HepG2 (cell line): ENCODE measurements at regions not wholly inside any gene's neighbourhood (a gene's known extent, or its start where the extent isn't known, plus 50 kb on each side); places are given as distances from the start of the nearest gene placed in this dataset.

Experiments used
- ARNT ChIP-seq: fragments of 450-650 bp; IDR thresholded peaks from 2 replicates; pipeline ENCODE4 v1.6.1; 2017
- CEBPB ChIP-seq: IDR thresholded peaks from 2 replicates; pipeline ENCODE4 v1.6.1; 2011; ENCODE audit warnings: low read depth, low read length, improper control_type of control experiment, borderline replicate concordance
- EP300 ChIP-seq, 3 experiments: sonication (generic) in 1 of 3; formaldehyde crosslinking in 1 of 3; IDR thresholded peaks; 2 replicates each; pipeline versions ENCODE4 v1.5.1 to v1.6.1; 2011 to 2020; ENCODE audit warnings: low read depth in 2 of 3, low read length in 2 of 3, borderline replicate concordance in 1 of 3, improper control_type of control experiment in 1 of 3, mild to moderate bottlenecking in 1 of 3, missing genetic modification reagents in 1 of 3, moderate library complexity in 1 of 3
- POLR2A ChIP-seq, 2 experiments: IDR thresholded peaks; 2 replicates each; pipeline ENCODE4 v1.6.1; 2011; ENCODE audit warnings: low read depth in 2 of 2, low read length in 2 of 2, mild to moderate bottlenecking in 1 of 2, moderate library complexity in 1 of 2; ENCODE audit not compliant: insufficient read depth in 1 of 2
- RFX5 ChIP-seq: IDR thresholded peaks from 2 replicates; pipeline ENCODE4 v1.6.1; 2011; ENCODE audit warnings: low read depth, low read length, improper control_type of control experiment
- TBP ChIP-seq: sonication (generic); formaldehyde crosslinking; IDR thresholded peaks from 2 replicates; pipeline ENCODE4 v1.5.0; 2020; ENCODE audit warnings: missing genetic modification reagents
- XRCC5 ChIP-seq: fragments of 200-400 bp; formaldehyde crosslinking; optimal IDR thresholded peaks from 2 replicates; pipeline ENCODE3; 2017; ENCODE audit warnings: mild to moderate bottlenecking, low read length
- ZBTB20 ChIP-seq: sonication (generic); formaldehyde crosslinking; IDR thresholded peaks from 2 replicates; pipeline ENCODE4 v1.8.1; 2023; ENCODE audit warnings: missing genetic modification reagents, low read depth, mild to moderate bottlenecking, borderline replicate concordance
- ZNF546 ChIP-seq: sonication (generic); formaldehyde crosslinking; conservative IDR thresholded peaks from 2 replicates; pipeline ENCODE4 v1.8.1; 2023; ENCODE audit warnings: mild to moderate bottlenecking, missing genetic modification reagents
- TF ChIP-seq, protein P1 (sequence below): sonication (generic); formaldehyde crosslinking; IDR thresholded peaks from 2 replicates; pipeline ENCODE4 v1.5.0; 2020; ENCODE audit warnings: mild to moderate bottlenecking, missing genetic modification reagents, moderate library complexity
- TF ChIP-seq, protein P2 (sequence below): sonication (generic); formaldehyde crosslinking; IDR thresholded peaks from 2 replicates; pipeline ENCODE4 v1.9.0; 2021; ENCODE audit warnings: missing genetic modification reagents, borderline replicate concordance
- TF ChIP-seq, protein P3 (sequence below): IDR thresholded peaks from 2 replicates; pipeline ENCODE4 v1.6.1; 2016; ENCODE audit warnings: low read depth, control low read depth

DNA sequence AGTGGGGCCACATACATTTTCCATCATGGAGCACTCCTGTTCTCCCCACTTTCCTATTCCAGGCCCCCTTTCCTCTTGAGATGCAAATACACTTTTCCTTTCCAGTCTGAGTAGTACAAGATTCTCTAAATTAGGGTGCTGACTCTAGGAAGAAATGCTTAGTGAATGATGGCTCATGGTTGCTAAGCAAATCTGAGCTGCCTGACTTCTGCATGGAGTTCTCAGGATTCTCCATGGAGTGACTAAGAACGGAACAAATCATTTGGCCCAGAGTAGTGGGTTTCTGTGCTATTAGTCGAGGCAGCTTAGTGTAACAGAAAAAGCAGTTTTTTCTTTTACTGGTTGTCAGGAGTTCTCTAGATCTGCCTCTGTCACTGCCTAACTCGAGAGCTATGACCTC lies 65.4 kb upstream of the NTM start:
- TF ChIP-seq EP300 (IDR thresholded peaks at IDR 0.05; ENCODE audit: low read depth in 2 of 2, low read length in 2 of 2) (no peak), EP300 (CRISPR knock-in tag; IDR thresholded peaks at IDR 0.05; ENCODE audit: borderline replicate concordance) (no peak), CEBPB (no peak), POLR2A (IDR thresholded peaks at IDR 0.05; ENCODE audit: insufficient read depth in 1 of 2, low read depth in 2 of 2, low read length in 2 of 2) (no peak), ZNF546 (CRISPR knock-in tag) (no peak), RFX5 (no peak), ZBTB20 (CRISPR knock-in tag) (no peak), ARNT (no peak), XRCC5 (no peak), TBP (CRISPR knock-in tag) (no peak)
- TF ChIP-seq, protein P1, sequence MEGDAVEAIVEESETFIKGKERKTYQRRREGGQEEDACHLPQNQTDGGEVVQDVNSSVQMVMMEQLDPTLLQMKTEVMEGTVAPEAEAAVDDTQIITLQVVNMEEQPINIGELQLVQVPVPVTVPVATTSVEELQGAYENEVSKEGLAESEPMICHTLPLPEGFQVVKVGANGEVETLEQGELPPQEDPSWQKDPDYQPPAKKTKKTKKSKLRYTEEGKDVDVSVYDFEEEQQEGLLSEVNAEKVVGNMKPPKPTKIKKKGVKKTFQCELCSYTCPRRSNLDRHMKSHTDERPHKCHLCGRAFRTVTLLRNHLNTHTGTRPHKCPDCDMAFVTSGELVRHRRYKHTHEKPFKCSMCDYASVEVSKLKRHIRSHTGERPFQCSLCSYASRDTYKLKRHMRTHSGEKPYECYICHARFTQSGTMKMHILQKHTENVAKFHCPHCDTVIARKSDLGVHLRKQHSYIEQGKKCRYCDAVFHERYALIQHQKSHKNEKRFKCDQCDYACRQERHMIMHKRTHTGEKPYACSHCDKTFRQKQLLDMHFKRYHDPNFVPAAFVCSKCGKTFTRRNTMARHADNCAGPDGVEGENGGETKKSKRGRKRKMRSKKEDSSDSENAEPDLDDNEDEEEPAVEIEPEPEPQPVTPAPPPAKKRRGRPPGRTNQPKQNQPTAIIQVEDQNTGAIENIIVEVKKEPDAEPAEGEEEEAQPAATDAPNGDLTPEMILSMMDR = no peak
- TF ChIP-seq, protein P2, sequence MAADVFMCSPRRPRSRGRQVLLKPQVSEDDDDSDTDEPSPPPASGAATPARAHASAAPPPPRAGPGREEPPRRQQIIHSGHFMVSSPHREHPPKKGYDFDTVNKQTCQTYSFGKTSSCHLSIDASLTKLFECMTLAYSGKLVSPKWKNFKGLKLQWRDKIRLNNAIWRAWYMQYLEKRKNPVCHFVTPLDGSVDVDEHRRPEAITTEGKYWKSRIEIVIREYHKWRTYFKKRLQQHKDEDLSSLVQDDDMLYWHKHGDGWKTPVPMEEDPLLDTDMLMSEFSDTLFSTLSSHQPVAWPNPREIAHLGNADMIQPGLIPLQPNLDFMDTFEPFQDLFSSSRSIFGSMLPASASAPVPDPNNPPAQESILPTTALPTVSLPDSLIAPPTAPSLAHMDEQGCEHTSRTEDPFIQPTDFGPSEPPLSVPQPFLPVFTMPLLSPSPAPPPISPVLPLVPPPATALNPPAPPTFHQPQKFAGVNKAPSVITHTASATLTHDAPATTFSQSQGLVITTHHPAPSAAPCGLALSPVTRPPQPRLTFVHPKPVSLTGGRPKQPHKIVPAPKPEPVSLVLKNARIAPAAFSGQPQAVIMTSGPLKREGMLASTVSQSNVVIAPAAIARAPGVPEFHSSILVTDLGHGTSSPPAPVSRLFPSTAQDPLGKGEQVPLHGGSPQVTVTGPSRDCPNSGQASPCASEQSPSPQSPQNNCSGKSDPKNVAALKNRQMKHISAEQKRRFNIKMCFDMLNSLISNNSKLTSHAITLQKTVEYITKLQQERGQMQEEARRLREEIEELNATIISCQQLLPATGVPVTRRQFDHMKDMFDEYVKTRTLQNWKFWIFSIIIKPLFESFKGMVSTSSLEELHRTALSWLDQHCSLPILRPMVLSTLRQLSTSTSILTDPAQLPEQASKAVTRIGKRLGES = no peak
- TF ChIP-seq, protein P3, sequence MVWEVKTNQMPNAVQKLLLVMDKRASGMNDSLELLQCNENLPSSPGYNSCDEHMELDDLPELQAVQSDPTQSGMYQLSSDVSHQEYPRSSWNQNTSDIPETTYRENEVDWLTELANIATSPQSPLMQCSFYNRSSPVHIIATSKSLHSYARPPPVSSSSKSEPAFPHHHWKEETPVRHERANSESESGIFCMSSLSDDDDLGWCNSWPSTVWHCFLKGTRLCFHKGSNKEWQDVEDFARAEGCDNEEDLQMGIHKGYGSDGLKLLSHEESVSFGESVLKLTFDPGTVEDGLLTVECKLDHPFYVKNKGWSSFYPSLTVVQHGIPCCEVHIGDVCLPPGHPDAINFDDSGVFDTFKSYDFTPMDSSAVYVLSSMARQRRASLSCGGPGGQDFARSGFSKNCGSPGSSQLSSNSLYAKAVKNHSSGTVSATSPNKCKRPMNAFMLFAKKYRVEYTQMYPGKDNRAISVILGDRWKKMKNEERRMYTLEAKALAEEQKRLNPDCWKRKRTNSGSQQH (CRISPR knock-in tag) = no peak
